CD14-positive monocyte (primary cell): ENCODE measurements at regions not wholly inside any gene's neighbourhood (a gene's known extent, or its start where the extent isn't known, plus 50 kb on each side); places are given as distances from the start of the nearest gene placed in this dataset.

Experiments
- DNase-seq, 3 donors: peaks; one replicate each; pipeline ENCODE4 v3.0.0-alpha.2; 2011 to 2022
- H2AFZ ChIP-seq: 2 replicates; pipeline ENCODE4 v1.6.0; 2012; ENCODE audit warnings: mild to moderate bottlenecking, low read depth, low read length, inconsistent platforms; ENCODE audit not compliant: insufficient read depth, poor library complexity, severe bottlenecking
- H3K27ac ChIP-seq, 2 donors: 1 replicate in 1 of 2; 2 replicates in 1 of 2; pipeline ENCODE4 v1.5.1; 2012 to 2013; ENCODE audit warnings: low read length in 2 of 2, control low read depth in 1 of 2, inconsistent platforms in 1 of 2, low read depth in 1 of 2, mild to moderate bottlenecking in 1 of 2
- H3K27me3 ChIP-seq, 2 donors: one replicate each; pipeline versions ENCODE4 v1.6.0 to v1.6.1; 2011 to 2013; ENCODE audit warnings: low read length in 2 of 2; ENCODE audit not compliant: control insufficient read depth in 2 of 2, insufficient read depth in 2 of 2
- H3K36me3 ChIP-seq, 2 donors: replicated peaks in 1 of 2; 1 replicate in 1 of 2; 2 replicates in 1 of 2; pipeline versions ENCODE4 v1.5.1 to v1.6.1; 2012 to 2013; ENCODE audit warnings: low read length in 2 of 2, control low read depth in 1 of 2, inconsistent platforms in 1 of 2, mild to moderate bottlenecking in 1 of 2; ENCODE audit not compliant: insufficient read depth in 2 of 2, control insufficient read depth in 1 of 2
- H3K4me1 ChIP-seq, 2 donors: 1 replicate in 1 of 2; 2 replicates in 1 of 2; pipeline versions ENCODE4 v1.5.1 to v1.6.1; 2012 to 2013; ENCODE audit warnings: low read length in 2 of 2, control low read depth in 1 of 2, inconsistent platforms in 1 of 2, mild to moderate bottlenecking in 1 of 2, moderate library complexity in 1 of 2; ENCODE audit not compliant: insufficient read depth in 2 of 2, control insufficient read depth in 1 of 2
- H3K4me2 ChIP-seq: replicated peaks from 2 replicates; pipeline ENCODE3; 2012; ENCODE audit warnings: low read length, moderate library complexity, mild to moderate bottlenecking; ENCODE audit not compliant: poor library complexity, severe bottlenecking; ENCODE audit errors: extremely low read depth
- H3K4me3 ChIP-seq, 3 experiments: fragments of 200-600 bp in 1 of 3; sonication (generic) in 1 of 3; replicated peaks in 1 of 3; 1 replicate in 2 of 3; 2 replicates in 1 of 3; pipeline ENCODE4 v1.5.1; 2011 to 2013; ENCODE audit warnings: low read length in 3 of 3, mild to moderate bottlenecking in 3 of 3, control low read depth in 2 of 3, low read depth in 2 of 3, inconsistent platforms in 1 of 3, moderate library complexity in 1 of 3
- H3K79me2 ChIP-seq: 2 replicates; pipeline ENCODE4 v1.6.0; 2012; ENCODE audit warnings: mild to moderate bottlenecking, control low read depth, inconsistent platforms, low read length, moderate library complexity; ENCODE audit not compliant: insufficient read depth
- H3K9ac ChIP-seq: 2 replicates; pipeline ENCODE4 v1.6.0; 2017; ENCODE audit warnings: low read length, mild to moderate bottlenecking; ENCODE audit not compliant: insufficient read depth, poor library complexity, severe bottlenecking
- H3K9me3 ChIP-seq, 2 donors: replicated peaks in 1 of 2; 1 replicate in 1 of 2; 2 replicates in 1 of 2; pipeline versions ENCODE4 v1.5.1 to v1.6.1; 2012 to 2013; ENCODE audit warnings: low read length in 2 of 2, control low read depth in 1 of 2; ENCODE audit not compliant: control insufficient read depth in 1 of 2, insufficient read depth in 1 of 2
- H4K20me1 ChIP-seq: 2 replicates; pipeline ENCODE4 v1.6.0; 2012; ENCODE audit warnings: mild to moderate bottlenecking, low read length, control low read depth, moderate library complexity; ENCODE audit not compliant: insufficient read depth
- H3K27ac Mint-ChIP-seq, 7 donors: one replicate each; pipeline ENCODE4 v1.8.0; 2020; ENCODE audit warnings: mild to moderate bottlenecking in 7 of 7, mixed read lengths in 7 of 7, moderate library complexity in 6 of 7, inconsistent platforms in 2 of 7
- H3K27me3 Mint-ChIP-seq, 3 donors: one replicate each; pipeline ENCODE4 v1.8.0; 2021 to 2022; ENCODE audit warnings: low read depth in 3 of 3, mild to moderate bottlenecking in 3 of 3, mixed read lengths in 3 of 3, moderate library complexity in 3 of 3, inconsistent platforms in 1 of 3
- H3K36me3 Mint-ChIP-seq, 2 donors: one replicate each; pipeline ENCODE4 v1.8.0; 2020; ENCODE audit warnings: mixed read lengths in 2 of 2, inconsistent platforms in 1 of 2, mild to moderate bottlenecking in 1 of 2
- H3K4me1 Mint-ChIP-seq: one replicate; pipeline ENCODE4 v1.8.0; 2020; ENCODE audit warnings: mild to moderate bottlenecking, mixed read lengths
- H3K4me3 Mint-ChIP-seq, 2 donors: one replicate each; pipeline ENCODE4 v1.8.0; 2020; ENCODE audit warnings: mild to moderate bottlenecking in 2 of 2, mixed read lengths in 2 of 2, moderate library complexity in 1 of 2
- H3K9me3 Mint-ChIP-seq, 7 donors: one replicate each; pipeline ENCODE4 v1.8.0; 2020 to 2022; ENCODE audit warnings: mixed read lengths in 7 of 7, mild to moderate bottlenecking in 6 of 7, moderate library complexity in 6 of 7, inconsistent platforms in 2 of 7
- CTCF ChIP-seq: fragments of 200-600 bp; IDR thresholded peaks from one replicate; pipeline ENCODE4 v1.8.0; 2022; ENCODE audit warnings: antibody characterized with exemption, mild to moderate bottlenecking
- WGBS: methylation state at CpG from one replicate; pipeline ENCODE4 v1.1.5; 2013; ENCODE audit warnings: missing lambda C conversion rate; ENCODE audit not compliant: insufficient coverage; 5-methylcytosine and 5-hydroxymethylcytosine counted together
- intact Hi-C, 2 donors: fragments of 100-400 bp; cut with micrococcal nuclease; formaldehyde crosslinking; loops; one replicate each; pipeline versions ENCODE4 v1.15.0 to v1.15.1; 2023

GRCh38 chr4:13903901-13904300 lies 276.4 kb upstream of the BOD1L1 start:
- H3K4me3 Mint-ChIP-seq, result no peak overlapping the region
- H3K27ac Mint-ChIP-seq, result no peak overlapping the region
- Histone ChIP-seq H3K27ac (no peak overlapping the region), H2AFZ (no peak overlapping the region), H3K9ac (no peak overlapping the region), H4K20me1 (no peaks in the 10 kb centered on the region), H3K27me3 (no peaks in the 10 kb centered on the region), H3K4me2 (no peak overlapping the region), H3K36me3 (no peaks in the 10 kb centered on the region), H3K79me2 (no peaks in the 10 kb centered on the region), H3K9me3 (no peaks in the 10 kb centered on the region), H3K4me1 (no peaks in the 10 kb centered on the region), H3K4me3 (no peak overlapping the region)
- H3K27me3 Mint-ChIP-seq, result peaks cover 0 to 4% (median 3%) of the 10 kb centered on the region in 3 donors
- H3K36me3 Mint-ChIP-seq, result no peaks in the 10 kb centered on the region
- no CpG with 5 or more reads among the region's 6 CpGs for WGBS
- intact Hi-C loops, result no loop called here
- no peak for TF ChIP-seq CTCF
- no peak for DNase-seq
- H3K4me1 Mint-ChIP-seq, result no peaks in the 10 kb centered on the region
- H3K9me3 Mint-ChIP-seq, result no peaks in the 10 kb centered on the region

GRCh38 chr4:13905543-13905942 lies 278.0 kb upstream of the BOD1L1 start:
- Histone ChIP-seq H3K4me3 (no peak overlapping the region), H3K4me1 (no peaks in the 10 kb centered on the region), H2AFZ (no peak overlapping the region), H3K79me2 (no peaks in the 10 kb centered on the region), H3K9ac (no peak overlapping the region), H3K9me3 (no peaks in the 10 kb centered on the region), H3K4me2 (no peak overlapping the region), H3K27ac (no peak overlapping the region), H4K20me1 (no peaks in the 10 kb centered on the region), H3K36me3 (no peaks in the 10 kb centered on the region), H3K27me3 (no peaks in the 10 kb centered on the region)
- Mint-ChIP-seq H3K36me3 (no peaks in the 10 kb centered on the region), H3K27ac (no peak overlapping the region), H3K4me3 (no peak overlapping the region), H3K4me1 (no peaks in the 10 kb centered on the region), H3K9me3 (no peaks in the 10 kb centered on the region), H3K27me3 (peaks cover 0 to 4% (median 3%) of the 10 kb centered on the region in 3 donors)
- intact Hi-C loops, result no loop called here
- no peak for DNase-seq
- 88% methylated on average over 3 of the region's 5 CpGs for WGBS
- no peak for TF ChIP-seq CTCF
